ENCODE measurements at regions not wholly inside any gene's neighbourhood (a gene's known extent, or its start where the extent isn't known, plus 50 kb on each side); places are given as distances from the start of the nearest gene placed in this dataset.

- intact Hi-C loops (cut with DNase I), result no loop called here
- Histone ChIP-seq H3K4me1 (no peaks in the 10 kb centered on the region), H3K9me3 (no peaks in the 10 kb centered on the region), H3K27ac (no peak overlapping the region), H3K36me3 (no peaks in the 10 kb centered on the region), H3K27me3 (no peaks in the 10 kb centered on the region), H3K4me3 (no peak overlapping the region)
- no peak for TF ChIP-seq POLR2A (IDR thresholded peaks at IDR 0.05)
- TF ChIP-seq, protein P1, sequence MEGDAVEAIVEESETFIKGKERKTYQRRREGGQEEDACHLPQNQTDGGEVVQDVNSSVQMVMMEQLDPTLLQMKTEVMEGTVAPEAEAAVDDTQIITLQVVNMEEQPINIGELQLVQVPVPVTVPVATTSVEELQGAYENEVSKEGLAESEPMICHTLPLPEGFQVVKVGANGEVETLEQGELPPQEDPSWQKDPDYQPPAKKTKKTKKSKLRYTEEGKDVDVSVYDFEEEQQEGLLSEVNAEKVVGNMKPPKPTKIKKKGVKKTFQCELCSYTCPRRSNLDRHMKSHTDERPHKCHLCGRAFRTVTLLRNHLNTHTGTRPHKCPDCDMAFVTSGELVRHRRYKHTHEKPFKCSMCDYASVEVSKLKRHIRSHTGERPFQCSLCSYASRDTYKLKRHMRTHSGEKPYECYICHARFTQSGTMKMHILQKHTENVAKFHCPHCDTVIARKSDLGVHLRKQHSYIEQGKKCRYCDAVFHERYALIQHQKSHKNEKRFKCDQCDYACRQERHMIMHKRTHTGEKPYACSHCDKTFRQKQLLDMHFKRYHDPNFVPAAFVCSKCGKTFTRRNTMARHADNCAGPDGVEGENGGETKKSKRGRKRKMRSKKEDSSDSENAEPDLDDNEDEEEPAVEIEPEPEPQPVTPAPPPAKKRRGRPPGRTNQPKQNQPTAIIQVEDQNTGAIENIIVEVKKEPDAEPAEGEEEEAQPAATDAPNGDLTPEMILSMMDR (IDR thresholded peaks at IDR 0.05), result no peak
- WGBS (ENCODE audit: insufficient coverage, low coverage, low lambda C conversion rate, missing lambda C conversion rate), result 97% methylated on average over 5 of the region's 7 CpGs
- no peak for ATAC-seq
- no peak for DNase-seq
These were observed 116.1 kb upstream of the TLE3 start for GRCh38 chr15:70213794-70214193.

DNA sequence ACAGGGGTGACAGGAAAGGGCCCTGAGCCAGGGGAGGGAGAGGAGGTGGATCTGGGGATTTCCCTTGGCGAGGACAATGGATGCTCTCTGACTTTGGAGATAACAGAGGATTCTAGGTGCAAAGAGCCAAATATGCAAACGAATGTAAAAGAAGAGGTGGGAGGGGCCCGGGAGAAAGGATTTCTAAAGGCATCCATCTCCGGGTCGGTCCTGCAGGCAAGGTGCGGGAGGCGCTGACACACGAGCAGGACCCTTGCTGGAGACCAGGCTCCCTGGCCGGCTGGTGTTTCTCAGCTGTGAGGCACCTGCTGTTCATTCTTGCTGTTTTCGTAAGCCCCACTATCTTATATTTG lies 115.2 kb upstream of the TLE3 start:
- H3K4me3 ChIP-seq, result no peak overlapping the region
- ATAC-seq (peak; percentile 4 to 37 (median 16)), DNase-seq (no peak)
- no peaks in the 10 kb centered on the region for H3K9me3 ChIP-seq
- TF ChIP-seq, protein P1 (IDR thresholded peaks at IDR 0.05), result no peak
- no peak for TF ChIP-seq POLR2A (IDR thresholded peaks at IDR 0.05)
- H3K36me3 ChIP-seq, result no peaks in the 10 kb centered on the region
- 55% methylated on average over 4 of the region's 10 CpGs for WGBS (ENCODE audit: insufficient coverage, low coverage, low lambda C conversion rate, missing lambda C conversion rate)
- H3K4me1 ChIP-seq, result no peaks in the 10 kb centered on the region
- H3K27me3 ChIP-seq, result no peaks in the 10 kb centered on the region
- no peak overlapping the region for H3K27ac ChIP-seq
- intact Hi-C loops (cut with DNase I), result no loop called here

DNA sequence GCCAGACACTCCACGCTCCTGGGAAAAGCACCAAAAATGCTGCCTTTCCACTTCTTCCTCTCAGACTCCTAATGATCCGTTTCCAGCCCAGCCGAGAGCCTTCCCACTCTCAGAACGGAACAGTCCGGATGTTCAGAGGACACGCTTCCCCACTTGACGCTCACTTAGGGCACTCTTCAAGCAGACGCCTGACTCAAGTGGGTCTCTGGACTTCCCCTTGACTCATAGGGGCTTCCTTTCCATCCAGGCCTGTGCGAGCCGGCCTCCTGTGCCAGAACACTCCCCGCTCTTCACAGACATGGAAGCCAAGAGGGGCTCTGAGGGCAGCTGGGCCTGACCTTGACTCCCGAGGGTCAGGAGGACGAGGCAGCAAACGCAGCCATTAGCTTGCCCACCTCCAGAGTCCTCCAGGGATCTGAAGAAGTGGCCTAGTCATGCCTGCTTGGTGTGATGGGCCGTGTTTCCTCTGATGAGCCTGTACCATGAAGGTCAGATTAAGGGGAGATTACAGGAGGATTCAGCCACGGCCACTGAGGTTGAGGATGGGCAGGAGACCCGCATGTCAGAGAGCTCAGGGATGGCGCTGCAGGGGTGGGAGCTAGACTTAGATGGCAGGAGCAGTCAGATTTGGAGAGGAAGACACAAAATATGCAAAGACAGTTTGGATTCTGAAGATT lies 114.7 kb upstream of the TLE3 start:
- Histone ChIP-seq H3K4me3 (no peak overlapping the region), H3K27ac (no peak overlapping the region), H3K9me3 (no peaks in the 10 kb centered on the region), H3K27me3 (no peaks in the 10 kb centered on the region), H3K4me1 (no peaks in the 10 kb centered on the region), H3K36me3 (no peaks in the 10 kb centered on the region)
- intact Hi-C loops (cut with DNase I), result no loop called here
- TF ChIP-seq, protein P1 (IDR thresholded peaks at IDR 0.05), result no peak
- TF ChIP-seq POLR2A (IDR thresholded peaks at IDR 0.05), result no peak
- ATAC-seq (peak; percentile 60 to 89 (median 75)), DNase-seq (peak in 2 of 3 donors; percentile 39 to 45)
- WGBS (ENCODE audit: insufficient coverage, low coverage, low lambda C conversion rate, missing lambda C conversion rate), result 64% methylated on average over 18 of the region's 18 CpGs

GRCh38 chr15:70210528-70210927 lies 112.8 kb upstream of the TLE3 start:
- TF ChIP-seq POLR2A (IDR thresholded peaks at IDR 0.05), result no peak
- TF ChIP-seq, protein P1 (IDR thresholded peaks at IDR 0.05), result peak in 1 of 4 donors; percentile 6
- Histone ChIP-seq H3K27me3 (no peaks in the 10 kb centered on the region), H3K4me3 (no peak overlapping the region), H3K9me3 (no peaks in the 10 kb centered on the region), H3K4me1 (no peaks in the 10 kb centered on the region), H3K36me3 (no peaks in the 10 kb centered on the region), H3K27ac (no peak overlapping the region)
- 90% methylated on average over 3 of the region's 6 CpGs for WGBS (ENCODE audit: insufficient coverage, low coverage, low lambda C conversion rate, missing lambda C conversion rate)
- intact Hi-C loops (cut with DNase I), result no loop called here
- DNase-seq (peak in 1 of 3 donors; percentile 19), ATAC-seq (peak in 1 of 4 donors; percentile 20)
